HepG2 (cell line): ENCODE measurements at regions not wholly inside any gene's neighbourhood (a gene's known extent, or its start where the extent isn't known, plus 50 kb on each side); places are given as distances from the start of the nearest gene placed in this dataset.

Source experiments
- ATAC-seq: fragments of 200-7000 bp; cut with Tn5 transposase; 3 replicates; pipeline ENCODE4 v1.9.1; 2020; ENCODE audit warnings: mild to moderate bottlenecking, moderate library complexity
- BruUV-seq: library from RNA; stranded (reverse); fragments of 400-500 nt; replicated peaks from 2 replicates; lab custom pipeline; 2021; lab: Mats Ljungman, UMichigan
- CTCF ChIA-PET: fragments of 300-600 bp; formaldehyde crosslinking; extraction: SDS; loops from one replicate; lab custom pipeline; 2021; ENCODE audit warnings: low total read pairs, inconsistent platforms, low intra/inter-chr PET ratio; lab: Yijun Ruan, JAX
- POLR2A ChIA-PET: fragments of 350-600 bp; sonication (Branson Sonifier 250); formaldehyde crosslinking; loops from one replicate; lab custom pipeline; 2020; ENCODE audit warnings: antibody characterized with exemption, inconsistent platforms; lab: Yijun Ruan, JAX
- DNase-seq: peaks from one replicate; pipeline ENCODE4 v3.0.0-alpha.2; 2015; ENCODE audit warnings: low spot score
- FAIRE-seq: peaks from 3 replicates; lab custom pipeline; 2011; peaks lifted over from hg19 to GRCh38; lab: Jason Lieb, UNC
- H2AFZ ChIP-seq: one replicate; pipeline ENCODE4 v1.6.1; 2011; ENCODE audit warnings: low read length, inconsistent platforms
- H3K27ac ChIP-seq: fragments of 300-600 bp; 3 replicates; pipeline ENCODE4 v1.8.0; 2011; ENCODE audit warnings: mixed run types, mild to moderate bottlenecking, mixed read lengths, low read length, inconsistent platforms; ENCODE audit not compliant: insufficient read depth; ENCODE audit errors: extremely low read length
- H3K27me3 ChIP-seq, 2 experiments: fragments of 200-600 bp in 1 of 2; 2 replicates in 1 of 2; 3 replicates in 1 of 2; pipeline versions ENCODE4 v1.6.0 to v1.8.0; 2011; ENCODE audit warnings: low read length in 2 of 2, mild to moderate bottlenecking in 2 of 2, moderate library complexity in 2 of 2, inconsistent platforms in 1 of 2; ENCODE audit not compliant: insufficient read depth in 2 of 2, control insufficient read depth in 1 of 2
- H3K36me3 ChIP-seq, 2 experiments: fragments of 200-600 bp in 1 of 2; replicated peaks in 1 of 2; 2 replicates in 1 of 2; 3 replicates in 1 of 2; pipeline versions ENCODE4 v1.5.1 to v1.8.0; 2011; ENCODE audit warnings: low read length in 2 of 2, inconsistent platforms in 1 of 2; ENCODE audit not compliant: insufficient read depth in 2 of 2, control insufficient read depth in 1 of 2
- H3K4me1 ChIP-seq: 2 replicates; pipeline ENCODE4 v1.5.1; 2012; ENCODE audit warnings: low read length, inconsistent platforms; ENCODE audit not compliant: insufficient read depth
- H3K4me2 ChIP-seq: 2 replicates; pipeline ENCODE4 v1.6.0; 2011; ENCODE audit warnings: low read depth, low read length, inconsistent platforms
- H3K4me3 ChIP-seq, 3 experiments: fragments of 200-600 bp in 1 of 3; sonication (generic), shearing (Covaris generic) in 1 of 3; replicated peaks in 1 of 3; 2 replicates each; pipeline ENCODE4 v1.5.1; 2011 to 2016; ENCODE audit warnings: low read length in 3 of 3, inconsistent platforms in 2 of 3, low read depth in 2 of 3, mild to moderate bottlenecking in 2 of 3, control low read depth in 1 of 3, mixed read lengths in 1 of 3; ENCODE audit not compliant: insufficient read depth in 1 of 3
- H3K79me2 ChIP-seq: one replicate; pipeline ENCODE4 v1.6.1; 2011; ENCODE audit warnings: low read length, inconsistent platforms; ENCODE audit not compliant: insufficient read depth
- H3K9ac ChIP-seq: 2 replicates; pipeline ENCODE4 v1.6.0; 2011; ENCODE audit warnings: mild to moderate bottlenecking, low read depth, low read length, inconsistent platforms; ENCODE audit not compliant: insufficient read depth
- H3K9me3 ChIP-seq: 2 replicates; pipeline ENCODE4 v1.5.1; 2012; ENCODE audit warnings: mild to moderate bottlenecking, low read length
- H4K20me1 ChIP-seq: 2 replicates; pipeline ENCODE4 v1.6.0; 2011; ENCODE audit warnings: inconsistent platforms, mild to moderate bottlenecking, low read length, moderate library complexity; ENCODE audit not compliant: insufficient read depth
- CERS6 ChIP-seq: sonication (generic); formaldehyde crosslinking; IDR thresholded peaks from 2 replicates; pipeline ENCODE4 v1.5.0; 2020; ENCODE audit warnings: missing genetic modification reagents
- JARID2 ChIP-seq: sonication (generic); formaldehyde crosslinking; IDR thresholded peaks from 2 replicates; pipeline ENCODE4 v1.8.1; 2023; ENCODE audit warnings: missing genetic modification reagents, inconsistent platforms; ENCODE audit not compliant: insufficient replicate concordance
- NKX3-1 ChIP-seq: sonication (generic); formaldehyde crosslinking; IDR thresholded peaks from 2 replicates; pipeline ENCODE4 v1.5.0; 2020; ENCODE audit warnings: missing genetic modification reagents
- PLRG1 ChIP-seq: fragments of 450-650 bp; conservative IDR thresholded peaks from 2 replicates; pipeline ENCODE4 v1.6.1; 2016
- PRDM15 ChIP-seq: sonication (generic); formaldehyde crosslinking; IDR thresholded peaks from 2 replicates; pipeline ENCODE4 v1.4.0; 2020; ENCODE audit warnings: missing genetic modification reagents
- ZNF33A ChIP-seq: sonication (generic); formaldehyde crosslinking; IDR thresholded peaks from 2 replicates; pipeline ENCODE4 v1.5.1; 2020; ENCODE audit warnings: missing genetic modification reagents, mild to moderate bottlenecking, moderate library complexity, borderline replicate concordance
- ZNF740 ChIP-seq: sonication (generic); formaldehyde crosslinking; IDR thresholded peaks from 2 replicates; pipeline ENCODE4 v1.4.0; 2020; ENCODE audit warnings: missing genetic modification reagents
- WGBS: methylation state at CpG from one replicate; pipeline ENCODE4 v1.1.6; 2017; ENCODE audit warnings: low lambda C conversion rate; 5-methylcytosine and 5-hydroxymethylcytosine counted together
- in situ Hi-C: cut with HindIII; loops from 2 replicates; pipeline ENCODE4 v1.10.0; 2017; ENCODE audit warnings: low pct_unique_long_range_greater_than_20kb; ENCODE audit not compliant: extremely low pct_ligation_motif_present
- intact Hi-C: fragments of 100-400 bp; cut with micrococcal nuclease; formaldehyde crosslinking; loops from one replicate; pipeline ENCODE4 v1.10.0; 2022; ENCODE audit not compliant: unreplicated experiment
- TF ChIP-seq, protein P1 (sequence below): sonication (generic); formaldehyde crosslinking; IDR thresholded peaks from 2 replicates; pipeline ENCODE4 v1.5.0; 2020; ENCODE audit warnings: missing genetic modification reagents, mild to moderate bottlenecking, borderline replicate concordance
- TF ChIP-seq, protein P2 (sequence below): sonication (generic); formaldehyde crosslinking; IDR thresholded peaks from 2 replicates; pipeline ENCODE4 v1.8.1; 2022; ENCODE audit warnings: mild to moderate bottlenecking, missing genetic modification reagents

DNA sequence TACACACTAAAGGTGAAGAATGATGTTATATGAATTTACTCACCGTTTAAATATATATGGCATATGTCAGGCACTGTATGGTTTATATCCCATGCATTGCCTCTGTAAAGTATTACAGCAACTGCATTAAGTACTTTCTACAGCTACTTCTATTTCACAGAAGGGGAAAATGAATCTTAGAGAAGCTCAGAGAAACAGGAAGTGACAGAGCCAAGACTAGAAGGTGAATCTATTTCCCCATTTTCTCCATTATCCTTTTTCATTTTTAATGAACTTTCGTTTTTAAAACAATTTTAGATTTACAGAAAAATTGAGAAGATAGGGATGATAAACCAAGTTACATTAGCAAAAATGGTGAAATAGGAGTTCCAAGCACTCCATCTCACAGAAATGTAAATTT, 863.3 kb downstream of the UQCRFS1 start:
- H4K20me1 ChIP-seq = no peaks in the 10 kb centered on the region
- no peak overlapping the region for H3K27ac ChIP-seq
- no peaks in the 10 kb centered on the region for H3K36me3 ChIP-seq
- no peaks in the 10 kb centered on the region for H3K79me2 ChIP-seq
- peaks cover 95% of the 10 kb centered on the region for H3K9me3 ChIP-seq
- no peak for FAIRE-seq
- no peak for ATAC-seq
- no peak for DNase-seq
- no peaks in the 10 kb centered on the region for H3K27me3 ChIP-seq
- no peaks in the 10 kb centered on the region for H3K4me1 ChIP-seq
- BruUV-seq = no TSS peak
- ChIA-PET CTCF (no interaction called here), POLR2A (no interaction called here)
- H3K4me2 ChIP-seq = no peak overlapping the region
- intact Hi-C loops = no loop called here
- no peak overlapping the region for H2AFZ ChIP-seq
- TF ChIP-seq, protein P1, sequence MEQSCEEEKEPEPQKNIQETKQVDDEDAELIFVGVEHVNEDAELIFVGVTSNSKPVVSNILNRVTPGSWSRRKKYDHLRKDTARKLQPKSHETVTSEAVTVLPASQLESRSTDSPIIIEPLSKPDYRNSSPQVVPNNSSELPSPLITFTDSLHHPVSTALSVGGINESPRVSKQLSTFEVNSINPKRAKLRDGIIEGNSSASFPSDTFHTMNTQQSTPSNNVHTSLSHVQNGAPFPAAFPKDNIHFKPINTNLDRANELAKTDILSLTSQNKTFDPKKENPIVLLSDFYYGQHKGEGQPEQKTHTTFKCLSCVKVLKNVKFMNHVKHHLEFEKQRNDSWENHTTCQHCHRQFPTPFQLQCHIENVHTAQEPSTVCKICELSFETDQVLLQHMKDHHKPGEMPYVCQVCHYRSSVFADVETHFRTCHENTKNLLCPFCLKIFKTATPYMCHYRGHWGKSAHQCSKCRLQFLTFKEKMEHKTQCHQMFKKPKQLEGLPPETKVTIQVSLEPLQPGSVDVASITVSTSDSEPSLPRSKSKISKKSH (CRISPR knock-in tag) = no peak
- TF ChIP-seq, protein P2, sequence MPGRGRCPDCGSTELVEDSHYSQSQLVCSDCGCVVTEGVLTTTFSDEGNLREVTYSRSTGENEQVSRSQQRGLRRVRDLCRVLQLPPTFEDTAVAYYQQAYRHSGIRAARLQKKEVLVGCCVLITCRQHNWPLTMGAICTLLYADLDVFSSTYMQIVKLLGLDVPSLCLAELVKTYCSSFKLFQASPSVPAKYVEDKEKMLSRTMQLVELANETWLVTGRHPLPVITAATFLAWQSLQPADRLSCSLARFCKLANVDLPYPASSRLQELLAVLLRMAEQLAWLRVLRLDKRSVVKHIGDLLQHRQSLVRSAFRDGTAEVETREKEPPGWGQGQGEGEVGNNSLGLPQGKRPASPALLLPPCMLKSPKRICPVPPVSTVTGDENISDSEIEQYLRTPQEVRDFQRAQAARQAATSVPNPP = no peak
- no peak for TF ChIP-seq CERS6 (CRISPR knock-in tag)
- TF ChIP-seq ZNF740 (CRISPR knock-in tag) = no peak
- TF ChIP-seq PLRG1 = no peak
- no peak for TF ChIP-seq ZNF33A (CRISPR knock-in tag)
- TF ChIP-seq JARID2 (CRISPR knock-in tag) = no peak
- TF ChIP-seq PRDM15 = no peak
- TF ChIP-seq NKX3-1 (CRISPR knock-in tag) = no peak
- no peak overlapping the region for H3K9ac ChIP-seq
- 8% methylated on average over 2 of the region's 2 CpGs for WGBS
- H3K4me3 ChIP-seq = no peak overlapping the region
- in situ Hi-C loops = no loop called here
